ENCODE measurements at regions not wholly inside any gene's neighbourhood (a gene's known extent, or its start where the extent isn't known, plus 50 kb on each side); places are given as distances from the start of the nearest gene placed in this dataset.
"Not testable (repeated sequence)": the region's sequence is repeated elsewhere in the genome, so short reads cannot be mapped to it uniquely, and the experiment has no call there.

DNA sequence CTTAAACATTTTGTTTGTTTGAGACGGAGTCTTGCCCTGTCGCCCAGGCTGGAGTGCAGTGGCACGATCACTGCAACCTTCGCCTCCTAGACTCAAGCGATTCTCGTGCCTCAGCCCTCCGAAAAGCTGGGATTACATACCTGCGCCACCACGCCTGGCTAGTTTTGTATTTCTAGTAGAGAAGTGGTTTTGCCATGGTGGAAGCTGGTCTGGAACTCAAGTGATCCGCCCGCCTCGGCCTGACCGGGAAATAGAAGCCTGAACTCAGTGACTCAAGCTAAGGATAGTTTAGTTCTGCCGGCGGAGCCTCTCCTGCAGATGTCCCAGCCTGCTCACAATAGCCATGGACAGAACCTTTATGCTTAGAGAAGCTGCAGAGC lies 53.0 kb upstream of the ZNF254 start:
- peak; percentile 56 for ATAC-seq
- DNase-seq: peak; percentile 41 to 46
- H3K4me1 Mint-ChIP-seq: peaks cover 52% of the 10 kb centered on the region
- H3K27me3 Mint-ChIP-seq: no peaks in the 10 kb centered on the region
- peak overlapping the region; percentile 99 to 100 for H3K4me3 Mint-ChIP-seq
- no peaks in the 10 kb centered on the region for H3K9me3 Mint-ChIP-seq
- peak overlapping the region; percentile 99 to 100 for H3K27ac Mint-ChIP-seq

DNA sequence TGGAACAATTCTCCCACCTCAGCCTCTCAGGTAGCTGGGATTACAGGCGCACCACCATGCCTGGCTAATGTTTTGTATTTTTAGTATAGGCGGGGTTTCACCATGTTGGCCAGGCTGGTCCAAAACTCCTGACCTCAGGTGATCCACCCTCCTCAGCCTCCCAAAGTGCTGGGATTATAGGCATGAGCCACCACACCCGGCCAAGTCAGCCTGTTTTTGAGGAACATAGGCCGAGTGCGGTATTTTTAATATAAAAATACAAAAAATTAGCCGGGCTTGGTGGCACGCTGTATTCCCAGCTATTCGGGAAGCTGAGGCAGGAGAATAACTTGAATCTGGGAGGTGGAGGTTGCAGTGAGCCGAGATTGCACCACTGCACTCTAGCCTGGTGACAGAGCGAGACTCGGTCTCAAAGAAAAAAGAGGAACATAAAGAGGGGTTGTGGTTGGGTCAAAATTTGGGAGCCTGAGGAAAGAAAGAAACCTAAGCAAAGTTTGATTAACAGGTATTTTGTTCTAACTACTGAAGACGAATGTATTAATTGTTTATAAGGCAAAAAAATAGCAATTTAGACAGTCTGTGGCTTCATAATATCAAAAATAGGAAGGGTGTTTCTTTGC lies 51.6 kb upstream of the ZNF254 start:
- Mint-ChIP-seq H3K4me1 (peaks cover 58% of the 10 kb centered on the region), H3K4me3 (peak overlapping the region; percentile 99 to 100), H3K27ac (peak overlapping the region in 1 of 2 donors; percentile 2)
- H3K9me3 Mint-ChIP-seq, H3K27me3 Mint-ChIP-seq, ATAC-seq, DNase-seq: not testable (repeated sequence)

Data from stimulated activated naive CD8-positive, alpha-beta T cell treated with anti-CD3 and anti-CD28 coated beads, Interleukin-15, amount 100 ng/mL, for 72 hours (primary cell).